NCI-H2196 treated with DMSO at 0.1 percent for 48 hours (cell line): ENCODE measurements at regions not wholly inside any gene's neighbourhood (a gene's known extent, or its start where the extent isn't known, plus 50 kb on each side); places are given as distances from the start of the nearest gene placed in this dataset.
A peak's percentile ranks its signal among the peaks of the same experiment; 100 is the strongest.

Source experiments
- DNase-seq: peaks from one replicate; lab custom pipeline; 2025; ENCODE audit not compliant: unreplicated experiment; lab: John Stamatoyannopoulos, UW

DNA sequence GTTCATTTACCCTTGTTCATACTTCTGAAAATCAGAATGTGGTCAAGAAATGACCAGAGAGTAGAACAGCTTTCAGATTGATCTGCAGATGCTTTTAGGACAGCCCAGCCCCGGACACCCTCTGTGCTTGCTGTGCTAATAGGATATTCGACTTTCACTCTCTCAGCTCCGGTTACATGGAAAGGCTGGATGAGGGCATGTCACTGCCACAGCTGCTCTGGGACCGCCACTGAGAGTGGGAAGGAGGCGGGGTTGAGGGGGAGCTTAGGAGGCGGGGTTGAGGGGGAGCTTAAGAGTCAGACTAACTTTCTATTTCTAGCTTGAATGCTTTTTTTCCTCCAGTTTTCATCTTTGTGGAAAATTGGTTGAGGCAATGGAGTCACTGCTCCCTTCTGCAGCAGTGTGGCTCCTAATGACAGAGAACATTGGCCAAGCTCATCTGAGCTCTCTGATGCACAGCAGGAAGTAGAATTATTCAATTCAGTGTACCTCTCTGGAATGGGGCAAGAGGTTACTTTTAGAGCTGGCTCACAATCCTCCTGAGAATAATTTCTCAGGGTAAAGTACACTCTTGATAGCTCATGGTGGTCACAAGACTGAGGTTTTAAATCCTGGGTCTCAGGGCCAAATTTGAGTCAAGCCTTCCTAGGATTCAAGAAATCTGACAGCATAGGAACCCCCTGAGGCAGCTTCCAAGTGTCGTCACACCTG is 74.6 kb upstream of the NPAS1 start:
- peak; percentile 14 for DNase-seq

DNA sequence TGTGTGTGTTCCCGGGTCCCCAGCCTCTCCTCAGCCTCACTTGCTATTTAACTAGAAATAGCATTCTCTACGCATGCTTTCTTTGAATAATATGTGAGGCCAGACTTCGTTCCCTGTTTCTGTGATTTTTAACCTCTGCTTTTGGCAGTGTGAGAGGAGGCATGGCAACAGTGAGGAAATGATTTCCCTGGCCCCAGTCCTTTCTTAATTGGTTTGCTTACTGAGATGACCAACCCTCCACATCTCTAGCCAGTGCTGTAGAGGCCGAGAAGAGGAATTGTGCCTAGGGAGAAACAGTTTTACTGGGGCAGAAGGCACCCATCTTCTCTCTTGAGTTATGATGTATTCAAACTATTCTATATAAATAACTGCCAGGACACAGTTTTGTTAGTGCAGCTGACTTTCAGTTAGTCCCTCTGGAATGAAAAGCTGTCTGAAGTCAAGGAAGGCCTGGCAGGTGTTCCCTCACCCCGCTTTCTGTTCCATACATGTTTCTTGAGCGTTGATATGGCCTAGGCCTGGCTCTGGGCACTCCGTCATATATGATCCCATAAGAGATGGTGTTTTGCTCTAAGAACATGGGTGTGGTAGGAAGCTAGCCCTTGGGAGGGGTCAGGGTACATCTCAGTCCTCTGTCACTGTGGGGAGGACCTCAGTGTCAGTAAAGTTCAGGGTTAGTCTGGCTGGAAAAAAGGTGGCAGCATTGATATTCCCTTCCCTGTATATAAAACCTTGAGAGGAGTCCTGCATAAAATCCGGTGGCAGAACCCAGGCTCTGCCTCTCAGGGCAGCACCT is 73.7 kb upstream of the NPAS1 start:
- DNase-seq = no peak

DNA sequence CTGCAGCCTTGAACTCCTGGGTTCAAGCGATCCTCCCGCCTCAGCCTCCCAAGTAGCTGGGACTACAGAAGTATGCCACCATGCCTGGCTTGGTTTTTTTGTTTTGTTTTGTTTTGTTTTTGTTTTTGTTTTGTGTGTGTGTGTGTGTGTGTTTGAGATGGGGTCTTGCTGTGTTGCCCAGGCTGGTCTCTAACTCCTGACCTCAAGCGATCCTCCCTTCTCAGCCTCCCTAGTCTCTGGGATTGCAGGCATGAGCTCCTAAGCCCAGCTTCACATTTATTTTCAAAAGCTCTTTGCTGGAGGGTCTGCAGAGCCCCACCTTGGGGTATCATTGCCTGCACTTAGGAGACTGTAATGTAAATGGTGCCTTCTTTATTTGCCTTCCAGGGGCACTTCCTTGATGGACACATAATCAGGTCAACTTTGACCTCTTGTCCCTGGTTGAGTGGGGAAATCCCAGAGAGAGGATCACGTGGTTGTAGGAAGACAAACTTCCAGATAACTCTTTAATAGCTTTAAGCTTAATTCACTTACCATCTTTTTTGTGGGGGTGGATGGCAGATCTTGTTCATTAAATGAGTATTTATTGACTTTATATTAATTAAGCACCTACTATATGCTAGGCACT is 72.9 kb upstream of the NPAS1 start:
- no peak for DNase-seq

DNA sequence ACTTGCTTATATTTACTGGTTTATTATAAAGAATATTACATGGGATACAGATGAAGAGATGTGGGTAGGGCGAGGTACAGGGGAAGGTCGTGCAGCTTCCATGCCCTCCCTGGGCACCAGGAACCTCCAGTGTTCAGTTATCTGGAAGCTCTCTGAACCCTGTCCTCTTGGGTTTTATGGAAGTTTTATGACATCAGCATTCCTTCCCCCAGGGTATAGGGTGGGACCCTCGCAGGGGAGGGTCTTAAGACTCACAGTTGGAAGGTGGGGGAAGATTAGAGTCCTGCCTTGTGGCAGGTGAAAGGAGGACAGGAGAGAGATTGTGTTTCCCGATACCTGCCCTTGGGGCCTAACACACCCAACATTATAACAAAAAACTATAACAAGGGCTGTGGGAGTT is 71.8 kb upstream of the NPAS1 start:
- DNase-seq = no peak

DNA sequence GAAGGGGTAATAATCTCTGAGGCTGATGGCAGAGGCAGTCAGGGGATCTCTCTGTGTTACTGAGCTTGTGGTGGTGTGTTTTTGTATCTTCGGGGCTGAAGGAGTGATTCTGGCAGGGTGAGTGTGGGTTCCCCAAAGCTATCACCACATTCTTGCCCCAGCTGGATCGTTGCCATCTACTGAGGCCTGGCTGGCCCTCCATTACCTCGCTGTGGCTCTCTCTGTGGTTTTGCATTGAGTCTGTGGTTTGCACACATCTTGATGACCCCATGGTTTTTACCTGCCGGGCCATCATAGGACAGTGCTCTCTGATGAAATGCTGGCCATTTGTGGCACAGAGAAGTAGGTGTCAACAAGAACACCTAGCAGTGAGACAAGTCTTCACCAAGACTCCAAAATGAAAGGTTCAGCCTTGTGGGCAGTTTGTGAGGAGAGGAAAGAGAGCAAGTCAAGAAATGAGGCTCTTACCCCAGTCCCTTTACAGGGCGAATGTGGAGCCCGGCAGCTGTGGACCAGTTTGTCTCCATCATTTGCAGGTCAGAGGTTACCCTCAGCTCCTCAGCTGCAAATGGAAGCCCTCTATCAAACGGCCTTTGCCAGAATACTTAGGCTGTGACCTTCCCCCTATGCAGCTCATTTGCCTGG is 69.0 kb upstream of the NPAS1 start:
- DNase-seq = no peak

DNA sequence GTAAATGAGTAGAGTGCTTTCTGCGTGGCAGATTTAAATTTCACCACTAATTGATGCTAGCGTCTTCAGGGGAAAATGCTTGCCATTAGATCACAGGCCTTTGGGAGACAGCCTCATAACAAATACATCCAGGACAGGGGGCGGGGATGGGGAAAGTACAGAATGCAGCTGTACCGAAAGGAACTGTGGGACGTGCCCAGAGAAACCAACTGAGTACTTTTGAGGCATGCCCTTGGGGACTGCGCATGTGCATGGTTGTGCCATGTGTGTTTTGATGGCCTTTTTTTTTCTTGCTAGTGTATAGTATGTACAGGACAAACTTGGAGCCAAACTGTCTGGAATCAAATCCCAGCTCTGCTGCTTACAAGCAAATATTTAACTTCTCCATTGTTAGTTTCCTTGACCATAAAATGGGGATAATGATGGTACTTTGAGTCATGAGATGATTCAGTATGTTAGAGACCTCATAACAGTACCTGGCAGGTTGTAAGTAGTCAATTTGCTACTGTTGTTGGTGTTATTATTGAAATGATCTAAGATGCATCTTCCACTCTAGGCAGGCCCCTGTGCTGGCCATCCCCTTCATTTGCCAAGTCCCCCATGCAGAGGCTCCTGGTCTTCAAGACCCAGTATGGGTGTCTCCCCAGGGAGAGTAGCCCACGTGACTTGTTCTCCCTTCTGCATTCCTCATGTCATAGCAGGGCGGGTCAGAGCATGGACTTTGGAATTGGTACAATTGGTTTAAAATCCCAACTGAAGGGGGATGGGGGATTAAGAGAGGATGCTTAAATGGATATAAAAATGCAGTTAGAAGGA is 68.3 kb upstream of the NPAS1 start:
- no peak for DNase-seq

DNA sequence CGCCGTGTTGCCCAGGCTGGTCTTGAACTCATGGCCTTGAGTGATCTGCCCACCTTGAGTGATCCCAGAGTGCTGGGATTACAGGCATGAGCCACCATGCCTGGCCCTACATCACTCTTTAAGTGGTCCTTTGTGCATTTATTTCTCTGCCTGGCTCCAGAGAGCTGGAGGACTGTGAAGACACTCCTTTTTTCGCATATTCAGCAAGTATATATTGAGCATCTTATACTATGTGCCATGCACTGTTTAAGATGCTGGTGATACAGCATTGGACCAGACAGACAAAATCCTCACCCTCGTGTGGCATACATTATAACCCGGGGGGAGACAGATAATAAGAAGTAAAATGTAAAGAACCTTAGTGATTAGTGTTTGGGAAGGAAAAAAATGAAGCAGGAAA is 66.8 kb upstream of the NPAS1 start:
- no peak for DNase-seq

DNA sequence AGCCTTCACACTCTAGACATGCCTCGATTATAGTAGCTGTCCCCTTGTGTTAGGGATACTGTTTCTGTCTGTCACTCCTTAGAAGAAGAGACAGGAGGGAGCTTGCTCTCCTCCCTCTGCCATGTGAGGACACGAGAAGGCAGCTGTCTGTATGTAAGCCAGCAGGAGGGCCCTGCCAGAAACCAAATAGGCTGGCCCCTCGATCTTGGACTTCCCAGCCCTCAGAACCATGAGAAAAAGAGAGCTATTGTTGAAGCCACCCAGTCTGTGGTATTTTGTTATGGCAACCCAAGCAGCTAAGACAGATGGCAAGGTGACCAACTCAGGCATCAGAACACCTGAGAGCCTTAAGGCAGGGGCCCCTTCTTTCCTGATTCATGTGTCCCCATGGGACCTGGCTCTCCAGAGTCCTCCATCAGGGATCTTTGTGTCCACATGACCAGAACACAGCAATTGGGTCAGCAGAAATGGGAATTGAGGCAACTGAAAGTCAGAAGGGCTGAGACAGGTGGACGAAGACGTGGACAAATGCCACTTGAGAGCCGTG is 65.6 kb upstream of the NPAS1 start:
- no peak for DNase-seq

DNA sequence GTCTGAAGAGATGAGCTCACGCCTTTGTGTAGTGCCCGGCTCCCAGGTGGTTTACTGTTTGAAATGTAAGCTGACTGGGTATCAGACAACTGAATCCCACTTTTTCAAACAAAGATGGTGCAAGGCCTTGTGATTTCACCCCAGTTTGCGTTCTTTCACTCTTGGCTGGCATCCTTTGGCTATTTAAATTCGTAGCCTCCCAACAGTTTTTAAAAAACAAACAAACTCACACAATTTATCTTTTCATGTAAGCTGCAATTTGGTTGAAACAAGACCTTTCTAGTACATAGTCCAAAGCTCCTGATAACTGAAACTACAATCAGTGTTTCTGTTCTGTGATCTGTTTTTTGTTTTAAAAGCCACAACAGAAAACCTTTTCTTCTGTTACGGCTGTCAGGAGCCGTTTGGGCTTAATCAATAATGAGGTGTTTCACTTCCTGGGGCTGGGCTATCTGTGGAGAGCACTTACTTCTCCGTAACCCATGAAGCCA is 65.1 kb upstream of the NPAS1 start:
- no peak for DNase-seq

DNA sequence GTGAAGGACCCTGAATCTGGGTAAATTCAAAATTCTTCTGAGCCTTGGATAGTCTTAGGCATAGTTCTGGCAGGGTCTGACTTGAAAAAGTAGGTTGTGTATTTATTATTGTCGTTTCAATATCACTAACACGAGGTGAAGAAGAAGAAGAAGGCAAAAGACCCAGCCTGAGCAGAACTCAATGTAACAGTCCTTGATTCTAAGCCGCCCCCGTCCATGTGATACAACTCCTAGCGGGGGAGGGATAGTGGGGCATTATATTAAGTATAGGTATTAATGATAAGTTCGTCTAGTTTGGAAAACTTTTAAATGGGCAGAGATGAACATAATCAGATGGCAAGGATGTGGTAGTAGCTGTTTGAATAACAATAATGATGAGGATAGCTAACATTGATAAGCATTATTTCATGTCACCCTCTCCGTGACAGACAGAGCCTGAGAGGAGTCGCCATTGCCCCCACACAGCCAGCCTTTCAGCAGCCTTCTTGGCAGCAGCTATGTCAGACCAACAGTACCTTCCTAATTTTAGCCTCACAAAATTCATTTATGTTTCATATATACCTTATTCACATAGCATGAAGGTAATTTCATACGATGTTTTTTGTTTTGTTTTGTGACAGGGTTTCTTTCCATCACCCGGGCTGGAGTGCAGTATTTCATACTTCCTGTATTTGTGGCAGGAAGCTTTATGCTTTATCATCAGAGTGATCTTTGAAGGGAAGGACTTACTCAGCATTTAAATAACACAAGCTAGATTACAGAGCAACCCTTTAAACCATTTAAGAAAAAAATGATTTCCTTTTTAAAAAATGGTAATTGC is 64.4 kb upstream of the NPAS1 start:
- DNase-seq = no peak

DNA sequence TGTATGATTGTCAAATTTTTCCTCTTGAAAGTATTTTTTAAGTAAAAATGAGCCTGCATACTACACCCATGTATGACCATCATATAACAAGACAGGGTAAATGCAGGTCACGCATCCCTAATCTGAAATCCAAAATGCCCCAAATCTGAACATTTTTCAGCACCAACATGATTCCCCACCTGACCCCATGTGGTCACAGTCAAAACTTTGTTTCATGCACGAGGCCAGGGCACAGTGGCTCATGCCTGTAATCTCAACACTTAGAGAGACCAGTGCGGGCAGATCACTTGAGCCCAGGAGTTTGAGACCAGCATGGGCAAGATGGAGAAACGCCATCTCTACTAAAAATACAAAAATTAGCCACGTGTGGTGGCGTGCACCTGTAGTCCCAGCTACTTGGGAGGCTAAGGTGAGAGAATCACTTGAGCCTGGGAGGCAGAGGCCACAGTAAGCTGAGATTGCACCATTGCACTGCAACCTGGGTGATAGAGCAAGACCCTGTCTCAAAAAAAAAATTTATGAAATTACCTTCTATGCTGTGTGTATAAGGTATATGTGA is 63.7 kb upstream of the NPAS1 start:
- DNase-seq = no peak

DNA sequence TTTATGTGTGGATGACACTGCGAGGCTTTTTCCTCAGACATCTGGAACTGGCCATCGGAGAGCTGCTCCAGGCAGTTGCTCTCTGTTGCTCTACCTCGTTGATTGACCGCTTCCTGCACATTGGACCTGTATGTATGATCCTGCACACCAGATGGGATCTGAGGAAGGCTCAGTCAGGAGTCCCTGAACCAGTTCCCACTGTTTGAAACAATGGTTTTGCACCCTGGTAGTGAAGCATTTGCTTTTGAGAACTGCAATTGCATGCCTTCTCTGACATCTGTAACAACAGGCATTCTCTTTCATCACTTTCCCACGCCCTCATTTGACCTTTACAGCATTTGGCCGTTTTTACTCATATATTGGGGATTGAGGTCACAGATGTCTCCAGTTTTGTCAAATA is 61.1 kb upstream of the NPAS1 start:
- DNase-seq = no peak

DNA sequence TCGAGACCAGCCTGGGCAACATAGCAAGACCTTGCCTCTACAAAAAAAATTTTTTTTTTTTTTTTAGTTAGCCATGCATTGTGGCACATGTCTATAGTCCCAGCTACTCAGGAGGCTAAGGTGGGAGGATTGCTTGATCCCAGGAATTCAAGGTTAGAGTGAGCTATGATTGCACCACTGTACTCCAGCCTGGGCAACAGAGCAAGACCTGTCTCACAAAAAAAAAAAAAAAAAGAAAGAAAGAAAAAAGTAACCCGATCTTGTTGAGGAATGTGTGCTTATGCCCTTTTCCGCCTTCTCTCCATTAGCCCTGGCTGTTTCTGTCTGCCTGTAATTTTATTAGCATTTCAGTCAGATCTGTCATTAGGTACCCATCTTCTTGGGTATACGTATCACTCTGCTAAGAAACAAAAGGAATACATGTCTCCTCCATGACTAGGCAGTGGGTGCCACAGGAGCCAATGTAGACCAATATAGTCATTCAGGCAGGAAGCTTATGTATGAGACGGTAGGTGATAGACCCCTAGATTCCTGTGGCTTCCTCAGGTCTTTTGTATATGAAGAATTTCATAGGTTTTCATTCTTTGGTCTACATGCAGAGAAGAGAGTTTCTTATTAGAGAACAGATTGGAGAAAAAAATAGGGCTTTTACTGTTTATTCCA is 59.6 kb upstream of the NPAS1 start:
- DNase-seq = no peak

DNA sequence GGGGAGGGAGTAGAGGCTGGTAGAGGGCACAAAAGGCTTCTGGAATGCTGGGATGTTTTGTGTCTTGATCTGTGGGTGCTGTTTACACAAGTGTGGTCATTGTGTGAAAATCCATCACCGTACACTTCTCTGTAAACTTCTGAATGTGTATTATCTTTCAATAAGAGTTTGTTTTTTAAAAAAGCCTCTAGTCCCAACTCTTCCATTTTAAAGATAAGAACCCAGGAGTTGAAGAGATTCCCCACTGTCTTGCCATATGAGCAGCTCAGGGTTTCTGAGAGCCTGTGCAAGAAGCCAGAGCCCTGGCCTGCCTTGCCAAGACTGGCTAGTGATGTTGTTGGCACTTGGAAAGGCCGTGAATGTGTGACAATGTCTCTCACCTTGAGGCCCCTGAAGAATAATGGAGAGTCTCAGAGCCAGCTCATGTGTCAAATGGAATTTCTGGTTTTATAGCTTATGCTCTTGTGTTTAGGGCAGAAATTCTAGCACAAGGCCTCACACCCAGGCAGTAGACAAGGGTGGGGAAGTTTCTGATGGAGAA is 57.5 kb upstream of the NPAS1 start:
- DNase-seq = no peak

DNA sequence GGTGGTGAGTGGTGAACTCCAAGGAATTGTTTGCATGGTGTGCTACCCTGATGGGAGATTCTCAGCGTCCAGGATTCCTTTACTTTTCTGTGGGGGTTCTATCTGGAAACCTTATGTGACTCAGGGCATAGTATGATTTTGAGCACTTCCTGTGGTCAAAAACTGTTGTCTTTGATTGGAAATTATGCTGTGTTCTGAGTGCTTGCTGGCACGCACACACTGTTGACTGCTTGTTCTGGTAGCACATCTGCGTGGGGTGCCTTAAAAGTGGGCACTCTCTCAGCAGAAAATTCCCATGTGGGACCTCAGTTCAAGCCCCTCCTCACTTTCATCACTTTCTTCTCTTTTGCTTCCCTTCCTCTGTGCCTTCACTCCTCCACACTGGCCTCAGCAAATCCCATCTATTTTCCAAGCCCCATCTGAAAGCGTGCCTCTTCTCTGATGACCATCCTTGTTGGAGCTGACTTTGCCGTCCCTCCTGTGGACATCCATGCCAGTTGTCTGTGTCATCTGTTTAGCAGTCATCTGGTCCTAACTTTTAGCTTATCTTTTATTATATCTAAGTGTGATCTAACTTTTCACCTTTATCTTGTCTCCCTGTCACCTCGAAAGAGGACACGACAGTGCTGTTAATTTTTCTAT is 56.4 kb upstream of the NPAS1 start:
- no peak for DNase-seq

DNA sequence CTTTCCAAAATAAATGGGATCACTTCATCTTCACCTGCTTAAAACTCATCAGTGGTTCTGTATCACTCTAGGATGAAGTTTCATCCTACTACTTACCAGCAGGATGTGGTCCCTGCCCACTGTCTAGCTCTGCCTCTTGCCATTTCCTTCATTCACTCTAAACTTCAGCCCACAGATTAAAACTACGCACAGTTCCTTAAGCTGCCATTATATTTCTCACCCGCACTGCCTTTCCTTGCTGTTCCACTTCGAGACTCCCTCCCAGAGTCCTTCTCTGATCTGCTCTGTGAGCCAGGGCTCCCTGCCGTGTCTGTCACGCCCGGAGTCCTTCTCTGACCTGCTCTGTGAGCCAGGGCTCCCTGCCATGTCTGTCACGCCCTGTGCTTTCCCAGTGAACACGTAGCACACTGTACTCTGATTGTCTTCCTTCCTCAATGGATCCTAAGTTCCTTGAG is 52.0 kb upstream of the NPAS1 start:
- DNase-seq = no peak
